Heart left ventricle (tissue), 16 donors: ENCODE measurements at regions not wholly inside any gene's neighbourhood (a gene's known extent, or its start where the extent isn't known, plus 50 kb on each side); places are given as distances from the start of the nearest gene placed in this dataset.

Experiments used
- ATAC-seq, 4 donors: fragments of 200-7000 bp; cut with Tn5 transposase; one replicate each; pipeline ENCODE4 v1.9.1; 2020 to 2022; ENCODE audit warnings: moderate library complexity in 4 of 4, mild to moderate bottlenecking in 3 of 4, moderate number of reproducible peaks in 1 of 4
- DNase-seq, 5 donors: peaks; one replicate each; pipeline ENCODE4 v3.0.0-alpha.2; 2020
- H3K27ac ChIP-seq, 12 donors: fragments of 200-600 bp; sonication (generic) in 4 of 12; one replicate each; pipeline versions ENCODE4 v1.5.0 to v1.8.0; 2016 to 2022; ENCODE audit warnings: mild to moderate bottlenecking in 2 of 12
- H3K27me3 ChIP-seq, 9 donors: fragments of 200-600 bp; sonication (generic) in 2 of 9; one replicate each; pipeline versions ENCODE4 v1.5.1 to v1.8.0; 2016 to 2022; ENCODE audit warnings: mild to moderate bottlenecking in 3 of 9
- H3K36me3 ChIP-seq, 9 donors: fragments of 200-600 bp; sonication (generic) in 2 of 9; one replicate each; pipeline versions ENCODE4 v1.5.0 to v1.8.0; 2018 to 2022; ENCODE audit warnings: mild to moderate bottlenecking in 2 of 9
- H3K4me1 ChIP-seq, 12 donors: fragments of 200-600 bp; sonication (generic) in 4 of 12; one replicate each; pipeline versions ENCODE4 v1.5.0 to v1.8.0; 2016 to 2022; ENCODE audit warnings: mild to moderate bottlenecking in 3 of 12
- H3K4me3 ChIP-seq, 12 donors: fragments of 200-600 bp; sonication (generic) in 4 of 12; one replicate each; pipeline versions ENCODE4 v1.5.0 to v1.8.0; 2017 to 2022; ENCODE audit warnings: mild to moderate bottlenecking in 9 of 12, moderate library complexity in 4 of 12
- H3K9me3 ChIP-seq, 12 donors: fragments of 200-600 bp; sonication (generic) in 4 of 12; one replicate each; pipeline versions ENCODE4 v1.5.0 to v1.8.0; 2016 to 2022; ENCODE audit warnings: mild to moderate bottlenecking in 1 of 12
- CTCF ChIP-seq, 12 donors: fragments of 200-600 bp; sonication (generic) in 4 of 12; IDR thresholded peaks; one replicate each; pipeline versions ENCODE4 v1.5.0 to v1.8.0; 2018 to 2022; ENCODE audit warnings: antibody characterized with exemption in 12 of 12, mild to moderate bottlenecking in 5 of 12
- POLR2A ChIP-seq, 2 donors: fragments of 450-650 bp; IDR thresholded peaks; one replicate each; pipeline ENCODE4 v1.6.1; 2017; ENCODE audit warnings: antibody characterized with exemption in 2 of 2, mild to moderate bottlenecking in 2 of 2, moderate library complexity in 2 of 2
- WGBS, 4 donors: extraction: QIAGEN DNeasy Blood & Tissue Kit in 2 of 4; methylation state at CpG; one replicate each; pipeline versions ENCODE4 v1.1.5 to v1.1.7; 2013 to 2018; 5-methylcytosine and 5-hydroxymethylcytosine counted together
- intact Hi-C, 10 donors: fragments of 100-400 bp; cut with DNase I; formaldehyde crosslinking; loops; one replicate each; pipeline versions ENCODE4 v1.11.1 to v1.14.2; 2022
- donor health status: ischemic (EF 13 %, LVEDD 7.1; RV severe dilation, severe dysfunction).
- donor health status: healthy with polysubstance abuse.
- donor health status: DM: no; HTN: yes; CAD: no.
- donor health status: DM: no; HTN: no; CAD: no.
- donor health status: ischemic (EF 25% LVEDD 6.9; RV normal size, moderate dysfunction).
- donor health status: ischemic (EF 25% LVEDD 5.7; RV mildly dilated, moderate dysfunction).
- donor health status: healthy.
- donor health status: DM: yes; HTN: yes; CAD: no.
- donor health status: ischemic (EF 35%, LVEDD 5.7; RV mildly dilated, moderate dysfunction).
- donor health status: nonischemic (EF 11% LVEDD 7.7; RV severe dilation, severe dysfunction).
- donor health status: DM: yes; HTN: yes; CAD: no.
- donor health status: PGD.
- donor health status: ischemic (EF 29% LVEDD 5.4; RV normal size, mild dysfunction).
- donor health status: nonischemic (EF 23%, LVEDD 6.1; RV moderate dilation, normal function).

GRCh38 chr1:53402891-53403655 lies 56.1 kb upstream of the DMRTB1 start:
- DNase-seq (no peak), ATAC-seq (no peak)
- intact Hi-C loops = no loop called here
- WGBS, 4 donors = 87 to 91% (median 89%) methylated on average over 10 of the region's 10 CpGs
- no peaks in the 10 kb centered on the region for H3K36me3 ChIP-seq
- no peak for TF ChIP-seq CTCF (IDR thresholded peaks at IDR 0.05)
- no peak for TF ChIP-seq POLR2A (IDR thresholded peaks at IDR 0.05)
- no peak overlapping the region for H3K27ac ChIP-seq
- peaks cover 0 to 29% (median 0%) of the 10 kb centered on the region in 9 donors for H3K27me3 ChIP-seq
- H3K4me3 ChIP-seq = no peak overlapping the region
- H3K9me3 ChIP-seq = no peaks in the 10 kb centered on the region
- H3K4me1 ChIP-seq = no peaks in the 10 kb centered on the region

- Histone ChIP-seq H3K9me3 (no peaks in the 10 kb centered on the region), H3K4me3 (no peak overlapping the region), H3K27me3 (peaks cover 0 to 45% (median 4%) of the 10 kb centered on the region in 9 donors), H3K27ac (no peak overlapping the region), H3K36me3 (no peaks in the 10 kb centered on the region), H3K4me1 (no peaks in the 10 kb centered on the region)
- DNase-seq = no peak
- ATAC-seq = no peak
- intact Hi-C loops = loop anchor here in 1 of 10 donors (5.0 kb wide), 1 partner anchor 48 kb away; no protein-coding TSS in a partner anchor
- WGBS, 4 donors = 81 to 91% (median 88%) methylated on average over 7 of the region's 7 CpGs
- TF ChIP-seq POLR2A (IDR thresholded peaks at IDR 0.05) = no peak
- TF ChIP-seq CTCF (IDR thresholded peaks at IDR 0.05) = no peak
Observed at GRCh38 chr1:53405737-53406136, 53.5 kb upstream of the DMRTB1 start.

- Histone ChIP-seq H3K9me3 (no peaks in the 10 kb centered on the region), H3K27ac (no peak overlapping the region), H3K4me3 (no peak overlapping the region), H3K4me1 (no peaks in the 10 kb centered on the region), H3K36me3 (no peaks in the 10 kb centered on the region), H3K27me3 (peaks cover 0 to 42% (median 4%) of the 10 kb centered on the region in 9 donors)
- ATAC-seq (no peak), DNase-seq (no peak)
- intact Hi-C loops = loop anchor here in 1 of 10 donors (5.0 kb wide), 1 partner anchor 49 kb away; no protein-coding TSS in a partner anchor
- no peak for TF ChIP-seq POLR2A (IDR thresholded peaks at IDR 0.05)
- TF ChIP-seq CTCF (IDR thresholded peaks at IDR 0.05) = no peak
- WGBS, 4 donors = 72 to 81% (median 77%) methylated on average over 4 of the region's 4 CpGs
Observed at GRCh38 chr1:53406551-53407235, 52.5 kb upstream of the DMRTB1 start.
